ENCODE measurements at regions not wholly inside any gene's neighbourhood (a gene's known extent, or its start where the extent isn't known, plus 50 kb on each side); places are given as distances from the start of the nearest gene placed in this dataset.
A peak's percentile ranks its signal among the peaks of the same experiment; 100 is the strongest.

DNA sequence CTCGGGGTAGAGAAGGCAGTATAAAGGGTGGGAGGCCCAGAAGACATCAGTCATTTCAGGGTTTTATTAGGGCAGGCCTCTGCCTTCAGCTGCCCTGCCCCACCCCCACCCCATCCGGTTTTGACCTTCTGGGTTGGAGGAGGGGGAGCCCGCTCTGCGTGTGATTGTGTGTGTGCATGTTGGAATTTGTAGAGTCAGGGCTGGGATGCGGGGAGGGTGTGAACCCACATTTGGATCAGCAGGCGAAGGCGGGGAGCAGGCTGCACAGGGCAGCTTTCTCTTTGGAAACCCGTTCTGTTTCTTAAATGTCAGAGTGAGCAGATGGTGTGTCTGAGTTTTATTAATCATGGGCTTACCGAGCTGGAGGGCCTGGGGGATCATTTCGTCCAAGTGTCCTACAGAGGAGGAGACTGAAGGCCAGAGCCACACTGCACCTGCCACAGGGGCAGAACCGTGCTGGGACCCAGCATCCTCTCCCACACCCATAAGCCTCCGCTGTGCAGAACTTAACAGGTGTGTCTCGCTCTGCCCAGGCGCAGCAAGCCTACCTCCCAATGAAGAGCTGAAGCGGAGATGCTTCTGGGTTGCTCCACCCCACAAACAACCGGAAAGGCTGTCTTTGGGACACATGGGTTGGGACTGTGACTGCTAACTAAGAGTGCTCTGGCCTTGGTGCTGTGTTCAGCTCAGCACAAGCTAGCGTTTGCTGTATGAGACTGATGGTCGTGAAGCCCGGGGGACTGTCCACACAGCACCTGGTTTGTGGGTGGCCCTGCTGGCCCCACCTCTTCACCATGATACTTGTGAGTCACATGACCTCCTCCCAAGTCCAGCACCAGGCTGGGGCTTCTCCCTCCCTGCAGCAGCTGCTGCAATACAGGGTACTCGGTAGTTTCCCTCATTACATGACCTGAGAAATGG is 70.9 kb upstream of the GSE1 start:
- Histone ChIP-seq H3K27ac (no peak overlapping the region), H3K27me3 (ENCODE audit: low read depth) (no peaks in the 10 kb centered on the region), H3K36me3 (no peaks in the 10 kb centered on the region), H3K4me3 (no peak overlapping the region), H3K9me3 (peaks cover 5% of the 10 kb centered on the region), H3K4me1 (peaks cover 8% of the 10 kb centered on the region)
- intact Hi-C loops (cut with DNase I), result no loop called here
- DNase-seq (no peak), ATAC-seq (peak in 1 of 2 donors; percentile 47)
- TF ChIP-seq, protein P1, sequence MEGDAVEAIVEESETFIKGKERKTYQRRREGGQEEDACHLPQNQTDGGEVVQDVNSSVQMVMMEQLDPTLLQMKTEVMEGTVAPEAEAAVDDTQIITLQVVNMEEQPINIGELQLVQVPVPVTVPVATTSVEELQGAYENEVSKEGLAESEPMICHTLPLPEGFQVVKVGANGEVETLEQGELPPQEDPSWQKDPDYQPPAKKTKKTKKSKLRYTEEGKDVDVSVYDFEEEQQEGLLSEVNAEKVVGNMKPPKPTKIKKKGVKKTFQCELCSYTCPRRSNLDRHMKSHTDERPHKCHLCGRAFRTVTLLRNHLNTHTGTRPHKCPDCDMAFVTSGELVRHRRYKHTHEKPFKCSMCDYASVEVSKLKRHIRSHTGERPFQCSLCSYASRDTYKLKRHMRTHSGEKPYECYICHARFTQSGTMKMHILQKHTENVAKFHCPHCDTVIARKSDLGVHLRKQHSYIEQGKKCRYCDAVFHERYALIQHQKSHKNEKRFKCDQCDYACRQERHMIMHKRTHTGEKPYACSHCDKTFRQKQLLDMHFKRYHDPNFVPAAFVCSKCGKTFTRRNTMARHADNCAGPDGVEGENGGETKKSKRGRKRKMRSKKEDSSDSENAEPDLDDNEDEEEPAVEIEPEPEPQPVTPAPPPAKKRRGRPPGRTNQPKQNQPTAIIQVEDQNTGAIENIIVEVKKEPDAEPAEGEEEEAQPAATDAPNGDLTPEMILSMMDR (IDR thresholded peaks at IDR 0.05), result no peak

GRCh38 chr16:85543536-85543935 is 69.6 kb upstream of the GSE1 start:
- DNase-seq (no peak), ATAC-seq (no peak)
- intact Hi-C loops (cut with DNase I), result no loop called here
- Histone ChIP-seq H3K9me3 (peaks cover 5% of the 10 kb centered on the region), H3K27me3 (ENCODE audit: low read depth) (no peaks in the 10 kb centered on the region), H3K27ac (no peak overlapping the region), H3K4me3 (no peak overlapping the region), H3K4me1 (no peaks in the 10 kb centered on the region), H3K36me3 (no peaks in the 10 kb centered on the region)
- TF ChIP-seq, protein P1 (IDR thresholded peaks at IDR 0.05), result no peak

DNA sequence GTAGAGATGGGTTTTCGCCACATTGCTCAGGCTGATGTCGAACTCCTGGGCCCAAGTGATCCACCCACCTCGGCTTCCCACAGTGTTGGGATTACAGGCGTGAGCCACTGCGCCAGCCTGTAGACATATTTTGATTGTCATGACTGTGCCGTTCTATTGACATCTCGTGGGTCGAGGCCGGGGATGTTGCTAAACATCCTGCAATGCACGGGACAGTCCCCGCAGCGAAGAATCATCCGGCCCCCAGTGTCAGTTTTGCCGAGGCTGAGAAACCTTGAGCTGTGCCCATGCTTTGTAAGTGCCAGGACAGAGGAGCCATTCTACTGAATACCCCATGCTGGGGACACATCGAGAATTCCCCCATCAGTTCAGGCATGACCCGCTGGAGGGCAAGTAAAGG is 69.1 kb upstream of the GSE1 start:
- no peak overlapping the region for H3K27ac ChIP-seq
- H3K4me3 ChIP-seq, result no peak overlapping the region
- ATAC-seq (no peak), DNase-seq (no peak)
- intact Hi-C loops (cut with DNase I), result no loop called here
- TF ChIP-seq, protein P1 (IDR thresholded peaks at IDR 0.05), result no peak
- H3K36me3 ChIP-seq, result no peaks in the 10 kb centered on the region
- no peaks in the 10 kb centered on the region for H3K27me3 ChIP-seq (ENCODE audit: low read depth)
- H3K9me3 ChIP-seq, result peaks cover 5% of the 10 kb centered on the region
- H3K4me1 ChIP-seq, result no peaks in the 10 kb centered on the region

DNA sequence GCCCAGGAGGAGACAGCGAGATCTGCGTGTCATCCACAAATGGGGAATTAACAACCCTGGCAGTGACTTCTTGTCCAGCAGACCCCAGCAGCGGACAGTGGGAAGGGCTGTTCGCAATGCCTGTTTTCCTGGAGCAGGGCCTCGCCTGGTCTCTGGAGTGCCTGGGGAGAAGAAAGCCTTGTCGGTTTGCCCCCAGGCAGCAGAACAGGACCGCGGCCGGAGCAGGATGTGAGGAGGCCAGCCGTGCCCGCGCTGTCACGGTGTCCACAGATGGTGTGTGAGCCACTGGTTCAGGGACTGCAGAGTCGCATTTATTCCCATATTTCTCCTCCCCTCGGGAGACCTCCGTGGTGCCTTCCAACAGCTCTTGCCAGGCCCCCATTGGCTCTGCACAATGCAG is 68.5 kb upstream of the GSE1 start:
- intact Hi-C loops (cut with DNase I), result no loop called here
- Histone ChIP-seq H3K9me3 (peaks cover 3% of the 10 kb centered on the region), H3K4me3 (no peak overlapping the region), H3K4me1 (no peaks in the 10 kb centered on the region), H3K27ac (no peak overlapping the region), H3K27me3 (ENCODE audit: low read depth) (no peaks in the 10 kb centered on the region), H3K36me3 (no peaks in the 10 kb centered on the region)
- ATAC-seq, result no peak
- DNase-seq, result no peak
- TF ChIP-seq, protein P1 (IDR thresholded peaks at IDR 0.05), result no peak

GRCh38 chr16:85545227-85545818 is 67.8 kb upstream of the GSE1 start:
- H3K36me3 ChIP-seq, result no peaks in the 10 kb centered on the region
- TF ChIP-seq, protein P1 (IDR thresholded peaks at IDR 0.05), result no peak
- no peak for ATAC-seq
- intact Hi-C loops (cut with DNase I), result no loop called here
- H3K4me1 ChIP-seq, result no peaks in the 10 kb centered on the region
- no peak for DNase-seq
- H3K27me3 ChIP-seq (ENCODE audit: low read depth), result no peaks in the 10 kb centered on the region
- H3K4me3 ChIP-seq, result no peak overlapping the region
- no peaks in the 10 kb centered on the region for H3K9me3 ChIP-seq
- no peak overlapping the region for H3K27ac ChIP-seq

Data from lower lobe of right lung (tissue), 2 donors.